PC-9 (cell line): ENCODE measurements at regions not wholly inside any gene's neighbourhood (a gene's known extent, or its start where the extent isn't known, plus 50 kb on each side); places are given as distances from the start of the nearest gene placed in this dataset.

Source experiments
- BruUV-seq: library from RNA; stranded (reverse); fragments of 400-500 nt; replicated peaks from 2 replicates; lab custom pipeline; 2021; lab: Mats Ljungman, UMichigan
- CTCF ChIA-PET: fragments of 300-600 bp; sonication (Branson Sonifier 250); formaldehyde crosslinking; loops from one replicate; lab custom pipeline; 2022; ENCODE audit warnings: antibody characterized with exemption; lab: Charles Lee
- POLR2A ChIA-PET: fragments of 300-600 bp; sonication (Branson Sonifier 250); formaldehyde crosslinking; loops from one replicate; lab custom pipeline; 2022; ENCODE audit warnings: antibody characterized with exemption; ENCODE audit not compliant: unreplicated experiment; lab: Charles Lee
- DNase-seq, 2 experiments: peaks; one replicate each; pipeline versions ENCODE4 v3.0.0 to v3.0.0-alpha.2; 2015 to 2022; ENCODE audit warnings: mixed read lengths in 1 of 2
- H2AFZ ChIP-seq: fragments of 200-600 bp; sonication (generic); 2 replicates; pipeline ENCODE4 v1.8.1; 2017; ENCODE audit warnings: antibody characterized with exemption
- H3F3A ChIP-seq: fragments of 200-600 bp; sonication (generic); 2 replicates; pipeline ENCODE4 v1.8.1; 2017; ENCODE audit warnings: antibody characterized with exemption, mild to moderate bottlenecking, low read depth; ENCODE audit not compliant: insufficient read depth
- H3K27ac ChIP-seq: fragments of 200-600 bp; sonication (generic); 2 replicates; pipeline ENCODE4 v1.6.1; 2016; ENCODE audit warnings: mixed run types
- H3K27me3 ChIP-seq: fragments of 200-600 bp; sonication (generic); 2 replicates; pipeline ENCODE4 v1.6.1; 2016; ENCODE audit warnings: low read depth, mixed run types; ENCODE audit not compliant: insufficient read depth
- H3K36me3 ChIP-seq: fragments of 200-600 bp; sonication (generic); 2 replicates; pipeline ENCODE4 v1.6.1; 2016; ENCODE audit warnings: low read depth, mixed run types
- H3K4me1 ChIP-seq: fragments of 200-600 bp; sonication (generic); replicated peaks from 2 replicates; pipeline ENCODE4 v1.6.1; 2016; ENCODE audit warnings: mixed run types; ENCODE audit not compliant: insufficient read depth
- H3K4me2 ChIP-seq: fragments of 200-600 bp; sonication (generic); 2 replicates; pipeline ENCODE4 v1.6.1; 2017; ENCODE audit warnings: mixed run types
- H3K4me3 ChIP-seq: fragments of 200-600 bp; sonication (generic); 2 replicates; pipeline ENCODE4 v1.6.1; 2016; ENCODE audit warnings: mixed run types
- H3K79me2 ChIP-seq: fragments of 200-600 bp; sonication (generic); 2 replicates; pipeline ENCODE4 v1.6.1; 2017; ENCODE audit warnings: low read depth, mixed run types
- H3K9me2 ChIP-seq: fragments of 200-600 bp; sonication (generic); 2 replicates; pipeline ENCODE4 v1.8.1; 2017; ENCODE audit warnings: mild to moderate bottlenecking; ENCODE audit not compliant: insufficient read depth
- H3K9me3 ChIP-seq: fragments of 200-600 bp; sonication (generic); 2 replicates; pipeline ENCODE4 v1.8.1; 2016; ENCODE audit warnings: low read depth; ENCODE audit not compliant: insufficient read depth
- H4K20me1 ChIP-seq: fragments of 200-600 bp; sonication (generic); 2 replicates; pipeline ENCODE4 v1.8.1; 2017; ENCODE audit not compliant: insufficient read depth
- CTCF ChIP-seq: fragments of 200-600 bp; sonication (generic); conservative IDR thresholded peaks from 2 replicates; pipeline ENCODE4 v1.6.1; 2017; ENCODE audit warnings: mixed run types, antibody characterized with exemption, mild to moderate bottlenecking, moderate library complexity
- EZH2 ChIP-seq: fragments of 200-600 bp; sonication (generic); IDR thresholded peaks from 2 replicates; pipeline ENCODE4 v1.8.0; 2017; ENCODE audit warnings: antibody characterized with exemption, low read depth
- intact Hi-C: fragments of 100-400 bp; cut with micrococcal nuclease; formaldehyde crosslinking; loops from one replicate; pipeline ENCODE4 v1.10.0; 2022; ENCODE audit not compliant: unreplicated experiment

- H2AFZ ChIP-seq, result no peak overlapping the region
- ChIA-PET POLR2A (no interaction called here), CTCF (no interaction called here)
- no peaks in the 10 kb centered on the region for H3F3A ChIP-seq
- no peak for DNase-seq
- no peaks in the 10 kb centered on the region for H3K9me3 ChIP-seq
- no peaks in the 10 kb centered on the region for H3K79me2 ChIP-seq
- no peaks in the 10 kb centered on the region for H3K4me1 ChIP-seq
- H3K27ac ChIP-seq, result no peak overlapping the region
- BruUV-seq, result no TSS peak
- TF ChIP-seq CTCF, result no peak
- H3K27me3 ChIP-seq, result no peaks in the 10 kb centered on the region
- intact Hi-C loops, result no loop called here
- no peak overlapping the region for H3K4me2 ChIP-seq
- H3K36me3 ChIP-seq, result no peaks in the 10 kb centered on the region
- no peaks in the 10 kb centered on the region for H4K20me1 ChIP-seq
- H3K9me2 ChIP-seq, result no peaks in the 10 kb centered on the region
- H3K4me3 ChIP-seq, result no peak overlapping the region
Measured at GRCh38 chr2:14563324-14563723, 69.2 kb upstream of the LRATD1 start.

GRCh38 chr2:14565666-14566065 lies 66.9 kb upstream of the LRATD1 start:
- Histone ChIP-seq H3K9me3 (no peaks in the 10 kb centered on the region), H3K79me2 (no peaks in the 10 kb centered on the region), H3K27me3 (no peaks in the 10 kb centered on the region), H3K4me2 (no peak overlapping the region), H3K4me3 (no peak overlapping the region), H3K36me3 (no peaks in the 10 kb centered on the region), H4K20me1 (no peaks in the 10 kb centered on the region), H3F3A (no peaks in the 10 kb centered on the region), H3K4me1 (no peaks in the 10 kb centered on the region), H3K27ac (no peak overlapping the region), H3K9me2 (no peaks in the 10 kb centered on the region), H2AFZ (no peak overlapping the region)
- no peak for DNase-seq
- no TSS peak for BruUV-seq
- ChIA-PET CTCF (no interaction called here), POLR2A (no interaction called here)
- intact Hi-C loops, result no loop called here
- TF ChIP-seq EZH2, result no peak
- TF ChIP-seq CTCF, result no peak

GRCh38 chr2:14567561-14567960 lies 65.0 kb upstream of the LRATD1 start:
- BruUV-seq, result no TSS peak
- Histone ChIP-seq H3K27me3 (no peaks in the 10 kb centered on the region), H3K4me1 (no peaks in the 10 kb centered on the region), H3K79me2 (no peaks in the 10 kb centered on the region), H3K27ac (no peak overlapping the region), H3K9me2 (no peaks in the 10 kb centered on the region), H3K9me3 (no peaks in the 10 kb centered on the region), H3K4me2 (no peak overlapping the region), H3F3A (no peaks in the 10 kb centered on the region), H2AFZ (no peak overlapping the region), H3K4me3 (no peak overlapping the region), H3K36me3 (no peaks in the 10 kb centered on the region), H4K20me1 (no peaks in the 10 kb centered on the region)
- intact Hi-C loops, result no loop called here
- TF ChIP-seq EZH2 (no peak), CTCF (no peak)
- CTCF ChIA-PET, result no interaction called here
- no peak for DNase-seq
- POLR2A ChIA-PET, result no interaction called here
